IMR-90 (cell line): ENCODE measurements at regions not wholly inside any gene's neighbourhood (a gene's known extent, or its start where the extent isn't known, plus 50 kb on each side); places are given as distances from the start of the nearest gene placed in this dataset.

Experiments used
- ATAC-seq: fragments of 200-7000 bp; cut with Tn5 transposase; 2 replicates; pipeline ENCODE4 v1.9.1; 2020; ENCODE audit warnings: low read depth, mild to moderate bottlenecking, moderate library complexity
- BruUV-seq: library from RNA; stranded (reverse); fragments of 400-500 nt; replicated peaks from 2 replicates; lab custom pipeline; 2021; lab: Mats Ljungman, UMichigan
- CTCF ChIA-PET: fragments of 300-600 bp; formaldehyde crosslinking; extraction: SDS; loops from one replicate; lab custom pipeline; 2021; ENCODE audit warnings: antibody characterized with exemption; lab: Yijun Ruan, JAX
- POLR2A ChIA-PET: fragments of 300-600 bp; sonication (Branson Sonifier 250); formaldehyde crosslinking; loops from one replicate; lab custom pipeline; 2022; ENCODE audit warnings: antibody characterized with exemption; ENCODE audit not compliant: unreplicated experiment; lab: Charles Lee
- DNase-seq: peaks from one replicate; pipeline ENCODE4 v3.0.0; 2013
- H2AFZ ChIP-seq: replicated peaks from 2 replicates; pipeline ENCODE3; 2013; ENCODE audit warnings: low read length, mild to moderate bottlenecking; ENCODE audit not compliant: poor library complexity
- H2AK5ac ChIP-seq: 2 replicates; pipeline ENCODE4 v1.6.1; 2013; ENCODE audit warnings: low read depth, low read length, inconsistent platforms
- H2AK9ac ChIP-seq: replicated peaks from 2 replicates; pipeline ENCODE3; 2013; ENCODE audit warnings: mild to moderate bottlenecking, low read depth, low read length, moderate library complexity; ENCODE audit not compliant: poor library complexity
- H2BK120ac ChIP-seq: 2 replicates; pipeline ENCODE4 v1.6.1; 2013; ENCODE audit warnings: low read depth, low read length, inconsistent platforms
- H2BK15ac ChIP-seq: 3 replicates; pipeline ENCODE4 v1.6.1; 2013; ENCODE audit warnings: low read depth, low read length, inconsistent platforms
- H2BK20ac ChIP-seq: 2 replicates; pipeline ENCODE4 v1.6.1; 2013; ENCODE audit warnings: low read depth, mild to moderate bottlenecking, inconsistent platforms, low read length, moderate library complexity
- H2BK5ac ChIP-seq: 2 replicates; pipeline ENCODE4 v1.6.1; 2013; ENCODE audit warnings: mild to moderate bottlenecking, low read depth, low read length, inconsistent platforms; ENCODE audit not compliant: poor library complexity, severe bottlenecking
- H3K14ac ChIP-seq: replicated peaks from 2 replicates; pipeline ENCODE4 v1.6.1; 2013; ENCODE audit warnings: low read depth, low read length, inconsistent platforms
- H3K18ac ChIP-seq: 2 replicates; pipeline ENCODE4 v1.6.1; 2013; ENCODE audit warnings: low read depth, low read length, control low read depth
- H3K23ac ChIP-seq: 2 replicates; pipeline ENCODE4 v1.6.1; 2013; ENCODE audit warnings: low read depth, low read length, inconsistent platforms
- H3K27ac ChIP-seq: 2 replicates; pipeline ENCODE4 v1.5.1; 2013; ENCODE audit warnings: mild to moderate bottlenecking, control low read depth, low read length; ENCODE audit not compliant: insufficient read depth
- H3K27me3 ChIP-seq: 2 replicates; pipeline ENCODE4 v1.6.1; 2013; ENCODE audit warnings: low read length; ENCODE audit not compliant: control insufficient read depth, insufficient read depth
- H3K36me3 ChIP-seq: 2 replicates; pipeline ENCODE4 v1.6.1; 2013; ENCODE audit warnings: low read length, mixed read lengths; ENCODE audit not compliant: control insufficient read depth, insufficient read depth
- H3K4ac ChIP-seq: 2 replicates; pipeline ENCODE4 v1.6.1; 2013; ENCODE audit warnings: low read depth, low read length, inconsistent platforms
- H3K4me1 ChIP-seq: 2 replicates; pipeline ENCODE4 v1.6.1; 2013; ENCODE audit warnings: low read length, mixed read lengths; ENCODE audit not compliant: control insufficient read depth, insufficient read depth
- H3K4me2 ChIP-seq: 2 replicates; pipeline ENCODE4 v1.6.1; 2013; ENCODE audit warnings: low read depth, mild to moderate bottlenecking, control low read depth, low read length, moderate library complexity
- H3K4me3 ChIP-seq: 2 replicates; pipeline ENCODE4 v1.5.1; 2013; ENCODE audit warnings: low read depth, mild to moderate bottlenecking, control low read depth, low read length, moderate library complexity; ENCODE audit not compliant: insufficient read depth
- H3K56ac ChIP-seq: 2 replicates; pipeline ENCODE4 v1.6.1; 2013; ENCODE audit warnings: low read length, inconsistent platforms; ENCODE audit not compliant: insufficient read depth; ENCODE audit errors: extremely low read depth
- H3K79me1 ChIP-seq, 2 experiments: 2 replicates each; pipeline ENCODE4 v1.6.1; 2013; ENCODE audit warnings: low read length in 2 of 2, inconsistent platforms in 1 of 2, low read depth in 1 of 2
- H3K9ac ChIP-seq: 2 replicates; pipeline ENCODE4 v1.6.1; 2013; ENCODE audit warnings: low read depth, low read length, control low read depth
- H3K9me1 ChIP-seq: 2 replicates; pipeline ENCODE4 v1.6.1; 2013; ENCODE audit warnings: low read length, inconsistent platforms; ENCODE audit not compliant: insufficient read depth
- H3K9me3 ChIP-seq: 2 replicates; pipeline ENCODE4 v1.6.1; 2013; ENCODE audit warnings: low read length; ENCODE audit not compliant: control insufficient read depth, insufficient read depth
- H4K20me1 ChIP-seq: 2 replicates; pipeline ENCODE4 v1.6.1; 2013; ENCODE audit warnings: low read length, inconsistent platforms; ENCODE audit not compliant: insufficient read depth
- H4K5ac ChIP-seq: 2 replicates; pipeline ENCODE4 v1.6.1; 2013; ENCODE audit warnings: mild to moderate bottlenecking, low read depth, low read length, control low read depth
- H4K8ac ChIP-seq, 2 experiments: 2 replicates each; pipeline ENCODE4 v1.6.1; 2013; ENCODE audit warnings: low read depth in 2 of 2, low read length in 2 of 2, control low read depth in 1 of 2, inconsistent platforms in 1 of 2
- H4K91ac ChIP-seq: 2 replicates; pipeline ENCODE4 v1.6.1; 2013; ENCODE audit warnings: low read depth, low read length, inconsistent platforms; ENCODE audit not compliant: insufficient read depth
- CEBPB ChIP-seq: IDR thresholded peaks from 2 replicates; pipeline ENCODE4 v1.6.1; 2012; ENCODE audit warnings: low read depth, low read length, improper control_type of control experiment
- CHD1 ChIP-seq: IDR thresholded peaks from 2 replicates; pipeline ENCODE4 v1.6.1; 2012; ENCODE audit warnings: low read depth, low read length, improper control_type of control experiment
- FOS ChIP-seq: fragments of 150-350 bp; IDR thresholded peaks from 2 replicates; pipeline ENCODE4 v1.6.1; 2016; ENCODE audit warnings: low read depth, low read length
- MAFK ChIP-seq: IDR thresholded peaks from 2 replicates; pipeline ENCODE4 v1.6.1; 2012; ENCODE audit warnings: low read depth, low read length, improper control_type of control experiment
- MXI1 ChIP-seq: IDR thresholded peaks from 2 replicates; pipeline ENCODE4 v1.6.1; 2012; ENCODE audit warnings: low read depth, mild to moderate bottlenecking, low read length, moderate library complexity, borderline replicate concordance
- NFE2L2 ChIP-seq: fragments of 150-350 bp; IDR thresholded peaks from 2 replicates; pipeline ENCODE4 v1.6.1; 2016; ENCODE audit warnings: low read depth, mild to moderate bottlenecking, low read length
- RFX5 ChIP-seq: IDR thresholded peaks from 2 replicates; pipeline ENCODE4 v1.8.0; 2012; ENCODE audit warnings: low read depth, mild to moderate bottlenecking, low read length, moderate library complexity
- WGBS, 2 experiments: methylation state at CpG; one replicate each; pipeline versions ENCODE4 v1.1.5 to v1.1.7; 2013; ENCODE audit warnings: missing lambda C conversion rate in 2 of 2; ENCODE audit not compliant: insufficient read length in 1 of 2; ENCODE audit errors: extremely low coverage in 2 of 2; 5-methylcytosine and 5-hydroxymethylcytosine counted together
- dilution Hi-C: fragments of 300-500 bp; cut with HindIII; formaldehyde crosslinking; loops from one replicate; pipeline ENCODE4 v1.14.3; 2018; ENCODE audit warnings: low sequenced_read_pairs; ENCODE audit not compliant: unreplicated experiment
- in situ Hi-C: fragments of 300-500 bp; cut with MboI; formaldehyde crosslinking; loops from 3 replicates; pipeline ENCODE4 v1.14.3; 2019; ENCODE audit warnings: low sequenced_read_pairs, inconsistent platforms, mixed read lengths
- intact Hi-C: fragments of 100-400 bp; cut with micrococcal nuclease; formaldehyde crosslinking; loops from 2 replicates; pipeline ENCODE4 v1.10.0; 2022
- TF ChIP-seq, protein P1 (sequence below): fragments of 150-350 bp; IDR thresholded peaks from 2 replicates; pipeline ENCODE4 v1.6.1; 2017; ENCODE audit warnings: mild to moderate bottlenecking, antibody characterized with exemption, low read length, low read depth
- TF ChIP-seq, protein P2 (sequence below): fragments of 150-350 bp; IDR thresholded peaks from 2 replicates; pipeline ENCODE4 v1.6.1; 2016; ENCODE audit warnings: low read depth, mild to moderate bottlenecking, low read length, moderate library complexity, borderline replicate concordance

DNA sequence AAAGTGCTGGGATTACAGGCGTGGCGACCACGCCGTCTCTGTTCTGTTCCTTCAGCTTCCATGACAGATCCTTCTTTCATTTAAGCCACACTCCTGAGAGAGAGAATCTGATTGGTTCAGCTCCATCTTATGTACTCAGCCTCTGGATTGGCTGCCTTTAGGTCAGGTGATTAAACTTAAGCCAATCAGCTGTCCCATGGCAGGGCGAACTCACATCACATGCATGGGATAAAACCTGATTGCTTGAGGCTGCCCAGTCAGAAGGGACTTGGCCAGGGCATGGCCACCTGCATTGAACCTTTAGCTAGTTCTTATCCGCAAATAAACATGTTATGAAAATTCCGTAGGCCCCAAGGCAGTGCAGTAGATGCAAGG lies 274.2 kb downstream of the SUDS3 start:
- no peak overlapping the region for H2AK9ac ChIP-seq
- ATAC-seq (no peak), DNase-seq (no peak)
- H2AFZ ChIP-seq, result no peak overlapping the region
- H3K27ac ChIP-seq, result no peak overlapping the region
- H3K9me3 ChIP-seq, result peaks cover 16% of the 10 kb centered on the region
- H3K4me3 ChIP-seq, result no peak overlapping the region
- WGBS, 2 experiments, result 52% methylated on average over 3 of the region's 7 CpGs; no CpG with 5 or more reads in 1 of the 2 experiments
- H2BK20ac ChIP-seq, result no peak overlapping the region
- no peak for TF ChIP-seq RFX5
- TF ChIP-seq MXI1, result no peak
- TF ChIP-seq, protein P1, sequence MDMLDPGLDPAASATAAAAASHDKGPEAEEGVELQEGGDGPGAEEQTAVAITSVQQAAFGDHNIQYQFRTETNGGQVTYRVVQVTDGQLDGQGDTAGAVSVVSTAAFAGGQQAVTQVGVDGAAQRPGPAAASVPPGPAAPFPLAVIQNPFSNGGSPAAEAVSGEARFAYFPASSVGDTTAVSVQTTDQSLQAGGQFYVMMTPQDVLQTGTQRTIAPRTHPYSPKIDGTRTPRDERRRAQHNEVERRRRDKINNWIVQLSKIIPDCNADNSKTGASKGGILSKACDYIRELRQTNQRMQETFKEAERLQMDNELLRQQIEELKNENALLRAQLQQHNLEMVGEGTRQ, result no peak
- TF ChIP-seq NFE2L2, result no peak
- no peak for TF ChIP-seq MAFK
- no peak for TF ChIP-seq CEBPB
- no peak for TF ChIP-seq FOS
- TF ChIP-seq, protein P2, sequence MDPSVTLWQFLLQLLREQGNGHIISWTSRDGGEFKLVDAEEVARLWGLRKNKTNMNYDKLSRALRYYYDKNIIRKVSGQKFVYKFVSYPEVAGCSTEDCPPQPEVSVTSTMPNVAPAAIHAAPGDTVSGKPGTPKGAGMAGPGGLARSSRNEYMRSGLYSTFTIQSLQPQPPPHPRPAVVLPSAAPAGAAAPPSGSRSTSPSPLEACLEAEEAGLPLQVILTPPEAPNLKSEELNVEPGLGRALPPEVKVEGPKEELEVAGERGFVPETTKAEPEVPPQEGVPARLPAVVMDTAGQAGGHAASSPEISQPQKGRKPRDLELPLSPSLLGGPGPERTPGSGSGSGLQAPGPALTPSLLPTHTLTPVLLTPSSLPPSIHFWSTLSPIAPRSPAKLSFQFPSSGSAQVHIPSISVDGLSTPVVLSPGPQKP, result no peak
- TF ChIP-seq CHD1, result no peak
- H4K20me1 ChIP-seq, result no peaks in the 10 kb centered on the region
- H2BK5ac ChIP-seq, result no peak overlapping the region
- intact Hi-C loops, result no loop called here
- in situ Hi-C loops, result no loop called here
- H3K9ac ChIP-seq, result no peak overlapping the region
- dilution Hi-C loops, result no loop called here
- no peak overlapping the region for H3K23ac ChIP-seq
- H2BK120ac ChIP-seq, result no peak overlapping the region
- no peak overlapping the region for H3K18ac ChIP-seq
- no peaks in the 10 kb centered on the region for H3K27me3 ChIP-seq
- no TSS peak for BruUV-seq
- ChIA-PET POLR2A (no interaction called here), CTCF (no interaction called here)
- no peak overlapping the region for H4K8ac ChIP-seq
- H3K14ac ChIP-seq, result no peak overlapping the region
- H3K56ac ChIP-seq, result no peak overlapping the region
- no peak overlapping the region for H2BK15ac ChIP-seq
- no peaks in the 10 kb centered on the region for H3K9me1 ChIP-seq
- no peaks in the 10 kb centered on the region for H3K36me3 ChIP-seq
- no peaks in the 10 kb centered on the region for H3K79me1 ChIP-seq
- H2AK5ac ChIP-seq, result no peak overlapping the region
- H3K4me2 ChIP-seq, result no peak overlapping the region
- no peak overlapping the region for H4K91ac ChIP-seq
- H4K5ac ChIP-seq, result no peak overlapping the region
- no peak overlapping the region for H3K4ac ChIP-seq
- H3K4me1 ChIP-seq, result no peaks in the 10 kb centered on the region
